AG09309 (cell line): ENCODE measurements at regions not wholly inside any gene's neighbourhood (a gene's known extent, or its start where the extent isn't known, plus 50 kb on each side); places are given as distances from the start of the nearest gene placed in this dataset.

Experiments used
- DNase-seq: peaks from one replicate; pipeline ENCODE4 v3.0.0-alpha.2; 2010; ENCODE audit warnings: low read depth
- H3K4me3 ChIP-seq: 2 replicates; pipeline ENCODE4 v1.5.1; 2011; ENCODE audit warnings: mild to moderate bottlenecking, low read depth, low read length, moderate library complexity; ENCODE audit not compliant: control insufficient read depth
- TF ChIP-seq, protein P1 (sequence below): IDR thresholded peaks from 2 replicates; pipeline ENCODE4 v1.5.1; 2011; ENCODE audit warnings: mild to moderate bottlenecking, low read depth, low read length, inconsistent platforms; ENCODE audit not compliant: insufficient read depth, control insufficient read depth; ENCODE audit errors: missing control alignments

DNA sequence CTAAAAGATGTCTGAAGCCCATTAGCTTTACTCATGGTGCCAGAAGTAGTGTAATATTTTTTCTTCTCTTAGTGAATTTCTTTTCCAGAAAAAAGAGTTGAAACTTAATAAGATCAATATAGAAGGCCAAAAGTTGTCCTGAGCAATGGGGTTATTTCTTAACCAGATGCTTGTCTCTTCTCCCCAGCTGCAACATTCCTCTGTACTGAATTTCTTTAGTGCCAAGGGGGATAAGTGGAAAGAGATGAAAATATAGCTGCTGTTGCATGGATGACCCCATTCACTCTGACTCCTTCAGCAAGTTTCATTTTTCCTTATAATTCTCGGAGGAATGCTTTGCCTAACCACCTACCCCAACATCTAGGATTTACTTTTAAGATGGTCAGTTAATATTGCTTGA, 675.0 kb downstream of the USP25 start:
- TF ChIP-seq, protein P1, sequence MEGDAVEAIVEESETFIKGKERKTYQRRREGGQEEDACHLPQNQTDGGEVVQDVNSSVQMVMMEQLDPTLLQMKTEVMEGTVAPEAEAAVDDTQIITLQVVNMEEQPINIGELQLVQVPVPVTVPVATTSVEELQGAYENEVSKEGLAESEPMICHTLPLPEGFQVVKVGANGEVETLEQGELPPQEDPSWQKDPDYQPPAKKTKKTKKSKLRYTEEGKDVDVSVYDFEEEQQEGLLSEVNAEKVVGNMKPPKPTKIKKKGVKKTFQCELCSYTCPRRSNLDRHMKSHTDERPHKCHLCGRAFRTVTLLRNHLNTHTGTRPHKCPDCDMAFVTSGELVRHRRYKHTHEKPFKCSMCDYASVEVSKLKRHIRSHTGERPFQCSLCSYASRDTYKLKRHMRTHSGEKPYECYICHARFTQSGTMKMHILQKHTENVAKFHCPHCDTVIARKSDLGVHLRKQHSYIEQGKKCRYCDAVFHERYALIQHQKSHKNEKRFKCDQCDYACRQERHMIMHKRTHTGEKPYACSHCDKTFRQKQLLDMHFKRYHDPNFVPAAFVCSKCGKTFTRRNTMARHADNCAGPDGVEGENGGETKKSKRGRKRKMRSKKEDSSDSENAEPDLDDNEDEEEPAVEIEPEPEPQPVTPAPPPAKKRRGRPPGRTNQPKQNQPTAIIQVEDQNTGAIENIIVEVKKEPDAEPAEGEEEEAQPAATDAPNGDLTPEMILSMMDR, result no peak
- DNase-seq, result no peak
- H3K4me3 ChIP-seq, result no peak overlapping the region

DNA sequence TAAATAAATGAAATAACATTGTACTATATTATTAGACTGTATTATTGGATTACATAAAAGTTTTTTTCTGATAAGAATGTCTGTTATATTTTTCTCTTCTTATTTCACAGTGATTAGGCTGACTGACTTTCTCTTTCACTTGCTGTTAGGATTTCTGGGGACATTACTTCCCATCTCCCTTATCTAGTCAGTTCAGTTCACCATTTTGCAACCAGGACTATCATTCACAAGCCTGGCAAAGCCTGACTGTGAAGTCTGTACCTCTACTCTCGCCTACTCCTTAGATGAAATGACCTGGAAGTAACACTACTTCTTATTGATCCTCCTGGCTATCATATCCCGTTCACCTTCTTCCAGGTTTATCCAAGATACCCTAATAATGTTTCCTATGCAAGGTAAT, 676.6 kb downstream of the USP25 start:
- TF ChIP-seq, protein P1, result no peak
- no peak for DNase-seq

DNA sequence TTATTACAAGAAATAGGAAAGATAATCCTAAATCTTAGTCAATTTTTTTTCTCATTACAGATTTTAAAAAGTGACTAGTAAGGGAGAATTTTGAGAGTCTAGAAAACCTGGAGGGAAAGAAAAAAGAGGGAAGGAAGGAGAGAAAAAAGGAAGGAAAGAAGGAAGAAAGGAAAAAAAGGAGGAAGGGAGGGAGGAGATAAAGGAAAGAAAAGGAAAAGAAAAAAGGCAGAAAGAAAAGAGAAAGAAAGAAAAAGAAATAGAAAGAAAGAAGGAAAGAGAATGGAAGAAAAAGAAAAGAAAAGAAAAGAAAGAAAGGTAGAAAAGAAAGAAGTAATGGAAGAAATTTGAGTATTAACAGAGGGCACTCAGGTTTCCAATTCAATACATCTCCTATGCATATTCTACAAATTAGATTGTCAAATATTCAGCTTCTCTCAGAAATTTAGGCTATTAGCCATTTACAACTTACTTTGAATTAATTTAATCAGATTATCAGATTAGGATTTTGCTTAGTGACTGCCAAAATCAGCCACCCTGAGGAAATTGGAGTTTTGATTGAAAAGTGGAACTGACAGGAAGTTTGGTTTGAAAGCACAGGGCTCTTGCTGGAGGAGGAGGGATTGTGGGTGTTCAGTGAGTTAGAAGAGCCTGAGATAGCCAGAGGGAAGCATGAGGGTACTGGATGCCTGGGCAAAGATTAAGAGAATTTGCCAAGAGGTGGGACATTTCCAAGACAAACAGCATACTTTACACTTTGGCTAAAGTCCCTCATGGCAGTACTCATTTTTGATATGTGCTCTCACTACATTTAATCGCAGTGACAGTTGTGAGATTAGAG, 677.8 kb downstream of the USP25 start:
- TF ChIP-seq, protein P1, result no peak
- no peak for DNase-seq
- H3K4me3 ChIP-seq, result no peak overlapping the region

More for the DNA sequence above, 676.6 kb downstream of the USP25 start:
- no peak overlapping the region for H3K4me3 ChIP-seq

DNA sequence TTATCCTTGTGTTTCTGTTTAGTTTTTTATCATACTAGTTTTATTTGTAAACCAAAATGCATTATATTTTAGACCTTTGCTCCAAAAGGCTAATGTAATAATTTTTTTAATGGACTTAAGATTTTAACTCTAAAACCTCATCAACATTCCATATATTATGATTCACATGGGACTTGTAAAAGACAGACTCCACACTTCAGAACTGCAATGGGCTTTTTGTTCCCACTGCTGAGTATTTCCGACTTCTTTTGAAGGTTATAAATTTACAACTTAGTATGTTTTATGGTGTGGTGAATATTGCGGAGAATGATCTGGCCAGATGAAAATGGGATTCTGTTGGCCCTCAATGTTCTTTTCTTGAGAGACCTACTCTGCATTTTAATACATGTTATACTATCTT, 678.5 kb downstream of the USP25 start:
- TF ChIP-seq, protein P1, result no peak
- DNase-seq, result peak; percentile 56

DNA sequence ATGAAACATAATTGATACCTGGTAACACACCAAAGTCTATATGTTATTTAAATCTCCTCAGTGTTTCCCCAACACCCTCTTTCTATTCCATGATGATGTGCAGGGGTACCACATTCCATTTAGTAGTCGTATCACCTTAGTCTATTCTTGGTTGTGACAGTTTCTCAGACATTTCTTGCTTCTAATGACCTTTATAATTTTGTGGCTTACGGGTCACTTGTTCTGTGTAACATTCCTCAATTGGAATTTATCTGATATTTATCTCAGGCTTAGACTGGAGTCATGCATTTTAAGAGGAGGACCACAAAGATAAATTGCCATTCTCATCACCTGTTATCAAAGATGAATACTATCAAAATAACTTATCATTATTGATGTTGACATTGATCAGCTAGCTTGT, 679.6 kb downstream of the USP25 start:
- DNase-seq, result no peak
- H3K4me3 ChIP-seq, result no peak overlapping the region
- TF ChIP-seq, protein P1, result no peak

More for the DNA sequence above, 678.5 kb downstream of the USP25 start:
- no peak overlapping the region for H3K4me3 ChIP-seq

DNA sequence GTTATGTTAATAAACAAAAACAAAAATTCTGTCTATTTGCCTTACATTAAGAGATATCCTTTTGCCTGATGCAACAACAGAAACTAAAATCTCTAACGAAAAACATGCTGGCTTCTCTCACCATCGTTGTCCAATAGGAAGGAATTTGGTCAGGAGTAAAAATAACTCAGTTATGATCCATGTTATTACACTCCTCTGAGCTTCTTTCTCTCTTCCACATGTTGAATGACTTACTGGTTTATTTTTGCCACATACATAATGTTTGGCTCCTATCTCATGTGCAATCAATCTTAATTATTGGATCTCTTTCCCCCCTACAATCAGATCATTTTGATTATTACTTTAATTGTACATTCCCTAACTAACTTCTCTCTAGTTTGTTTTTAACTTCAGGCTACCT, 688.4 kb downstream of the USP25 start:
- TF ChIP-seq, protein P1, result no peak
- no peak overlapping the region for H3K4me3 ChIP-seq
- DNase-seq, result no peak
